ENCODE measurements at regions not wholly inside any gene's neighbourhood (a gene's known extent, or its start where the extent isn't known, plus 50 kb on each side); places are given as distances from the start of the nearest gene placed in this dataset.

- H3K4me3 ChIP-seq (ENCODE audit: low read depth in 2 of 2, low read length in 1 of 2): no peak overlapping the region
- TF ChIP-seq USF2 (IDR thresholded peaks at IDR 0.05; ENCODE audit: borderline replicate concordance, low read depth, low read length): no peak
- no peak for TF ChIP-seq CHD2 (IDR thresholded peaks at IDR 0.05; ENCODE audit: low read length, partially characterized antibody)
- TF ChIP-seq RAD21 (IDR thresholded peaks at IDR 0.05; ENCODE audit: low read length): no peak
- no peak for TF ChIP-seq PBX3 (IDR thresholded peaks at IDR 0.05)
- TF ChIP-seq GATA2 (CRISPR knock-in tag; IDR thresholded peaks at IDR 0.05): no peak
- TF ChIP-seq TAF1 (IDR thresholded peaks at IDR 0.05; ENCODE audit: borderline replicate concordance, low read depth, low read length): no peak
- no peak for TF ChIP-seq EZH2phosphoT487 (IDR thresholded peaks at IDR 0.05; ENCODE audit: borderline replicate concordance, low read depth)
- TF ChIP-seq RFX5 (IDR thresholded peaks at IDR 0.05; ENCODE audit: low read length): no peak
- TF ChIP-seq TEAD4 (IDR thresholded peaks at IDR 0.05; ENCODE audit: borderline replicate concordance, insufficient read depth): no peak
- TF ChIP-seq YY1 (IDR thresholded peaks at IDR 0.05; ENCODE audit: low read depth): no peak
- TF ChIP-seq RXRA (IDR thresholded peaks at IDR 0.05; ENCODE audit: borderline replicate concordance, low read depth): no peak
- no peaks in the 10 kb centered on the region for H3K27me3 ChIP-seq (ENCODE audit: insufficient read depth)
- no peak for DNase-seq
- no peaks in the 10 kb centered on the region for H3K79me2 ChIP-seq (ENCODE audit: insufficient read depth)
- H3K9me3 ChIP-seq: no peaks in the 10 kb centered on the region
- no peaks in the 10 kb centered on the region for H3F3A ChIP-seq (replicated peaks; ENCODE audit: insufficient read depth)
- 24% methylated on average over 2 of the region's 2 CpGs for WGBS (ENCODE audit: low lambda C conversion rate)
- no peak overlapping the region for H3K27ac ChIP-seq (ENCODE audit: low read depth in 2 of 2, low read length in 1 of 2)
- H2AFZ ChIP-seq (ENCODE audit: low read depth): no peak overlapping the region
- ChIA-PET CTCF (no interaction called here), POLR2A (no interaction called here)
- no peaks in the 10 kb centered on the region for H3K4me1 ChIP-seq (ENCODE audit: control insufficient read depth in 1 of 2, insufficient read depth in 2 of 2, low read depth in 1 of 2, low read length in 1 of 2)
- no peak overlapping the region for H3K4me2 ChIP-seq
- no peaks in the 10 kb centered on the region for H4K20me1 ChIP-seq (ENCODE audit: insufficient read depth)
- H3K9me2 ChIP-seq: no peaks in the 10 kb centered on the region
- H3K9ac ChIP-seq: no peak overlapping the region
- H3K36me3 ChIP-seq (replicated peaks in 1 of 2; ENCODE audit: control insufficient read depth in 1 of 2, insufficient read depth in 2 of 2, low read length in 1 of 2): no peaks in the 10 kb centered on the region
These were observed 154.2 kb upstream of the MYO16 start for GRCh38 chr13:108475181-108475580.

GRCh38 chr13:108477376-108477775 lies 152.0 kb upstream of the MYO16 start:
- Histone ChIP-seq H3K9me3 (no peaks in the 10 kb centered on the region), H3K79me2 (ENCODE audit: insufficient read depth) (no peaks in the 10 kb centered on the region), H3F3A (replicated peaks; ENCODE audit: insufficient read depth) (no peaks in the 10 kb centered on the region), H3K9ac (no peak overlapping the region), H3K9me2 (no peaks in the 10 kb centered on the region), H3K36me3 (replicated peaks in 1 of 2; ENCODE audit: control insufficient read depth in 1 of 2, insufficient read depth in 2 of 2, low read length in 1 of 2) (no peaks in the 10 kb centered on the region), H3K4me2 (no peak overlapping the region), H4K20me1 (ENCODE audit: insufficient read depth) (no peaks in the 10 kb centered on the region), H2AFZ (ENCODE audit: low read depth) (no peak overlapping the region), H3K4me3 (ENCODE audit: low read depth in 2 of 2, low read length in 1 of 2) (no peak overlapping the region), H3K27ac (ENCODE audit: low read depth in 2 of 2, low read length in 1 of 2) (no peak overlapping the region), H3K27me3 (ENCODE audit: insufficient read depth) (no peaks in the 10 kb centered on the region), H3K4me1 (ENCODE audit: control insufficient read depth in 1 of 2, insufficient read depth in 2 of 2, low read depth in 1 of 2, low read length in 1 of 2) (no peaks in the 10 kb centered on the region)
- TF ChIP-seq POLR2AphosphoS5 (IDR thresholded peaks at IDR 0.05; ENCODE audit: low read depth, low read length) (no peak), EP300 (IDR thresholded peaks at IDR 0.05; ENCODE audit: borderline replicate concordance in 1 of 2, low read depth in 1 of 2, low read length in 1 of 2) (no peak), PBX3 (IDR thresholded peaks at IDR 0.05) (no peak), GATA2 (CRISPR knock-in tag; IDR thresholded peaks at IDR 0.05) (no peak), CTCF (IDR thresholded peaks at IDR 0.05) (no peak), JUND (IDR thresholded peaks at IDR 0.05) (no peak), TEAD4 (IDR thresholded peaks at IDR 0.05; ENCODE audit: borderline replicate concordance, insufficient read depth) (no peak), TCF12 (IDR thresholded peaks at IDR 0.05) (no peak), GABPA (IDR thresholded peaks at IDR 0.05; ENCODE audit: low read depth) (no peak)
- CTCF ChIA-PET: no interaction called here
- no peak for DNase-seq
- 5% methylated on average over 4 of the region's 4 CpGs for WGBS (ENCODE audit: low lambda C conversion rate)
- POLR2A ChIA-PET: no interaction called here

All from SK-N-SH (cell line).